ENCODE measurements at regions not wholly inside any gene's neighbourhood (a gene's known extent, or its start where the extent isn't known, plus 50 kb on each side); places are given as distances from the start of the nearest gene placed in this dataset.

- TF ChIP-seq YY1 (IDR thresholded peaks at IDR 0.05; ENCODE audit: insufficient read depth, insufficient read length) (no peak), SUZ12 (IDR thresholded peaks at IDR 0.05; ENCODE audit: extremely low read depth, insufficient read depth, insufficient read length) (no peak)
Measured at GRCh38 chr2:238634701-238635357, 208.1 kb downstream of the ASB1 start.

Measured in NT2/D1 (cell line).